ENCODE measurements at regions not wholly inside any gene's neighbourhood (a gene's known extent, or its start where the extent isn't known, plus 50 kb on each side); places are given as distances from the start of the nearest gene placed in this dataset.
"Not testable (repeated sequence)": the region's sequence is repeated elsewhere in the genome, so short reads cannot be mapped to it uniquely, and the experiment has no call there.

- H3K27me3 ChIP-seq (ENCODE audit: control insufficient read depth in 3 of 3, insufficient read depth in 3 of 3, low read length in 3 of 3); FAIRE-seq; H3K4me3 ChIP-seq (ENCODE audit: low read depth in 1 of 3, low read length in 3 of 3); H3K36me3 ChIP-seq (ENCODE audit: control insufficient read depth in 3 of 3, insufficient read depth in 2 of 3, low read depth in 1 of 3, low read length in 3 of 3); H3K4me1 ChIP-seq (ENCODE audit: control insufficient read depth in 3 of 3, insufficient read depth in 2 of 3, low read depth in 1 of 3, low read length in 2 of 3); H3K9me3 ChIP-seq (ENCODE audit: control insufficient read depth in 2 of 2, insufficient read depth in 1 of 2, low read depth in 1 of 2, low read length in 1 of 2): not testable (repeated sequence)
- 14 to 49% (median 28%) methylated on average over 6 of the region's 6 CpGs for WGBS, 3 donors
- peak; percentile 57 to 63 for DNase-seq
- peak overlapping the region in 2 of 3 donors; percentile 14 to 69 for H3K27ac ChIP-seq (ENCODE audit: low read depth in 1 of 3, low read length in 2 of 3)
These were observed 189.4 kb upstream of the RAI14 start for GRCh38 chr5:34466519-34467388.

- Histone ChIP-seq H3K9me3 (ENCODE audit: control insufficient read depth in 2 of 2, insufficient read depth in 1 of 2, low read depth in 1 of 2, low read length in 1 of 2) (peaks cover 0 to 2% of the 10 kb centered on the region in 2 donors), H3K27ac (ENCODE audit: low read depth in 1 of 3, low read length in 2 of 3) (peak overlapping the region in 2 of 3 donors; percentile 69 to 76), H3K4me3 (ENCODE audit: low read depth in 1 of 3, low read length in 3 of 3) (no peak overlapping the region), H3K4me1 (ENCODE audit: control insufficient read depth in 3 of 3, insufficient read depth in 2 of 3, low read depth in 1 of 3, low read length in 2 of 3) (peaks cover 0 to 6% (median 0%) of the 10 kb centered on the region in 3 donors), H3K27me3 (ENCODE audit: control insufficient read depth in 3 of 3, insufficient read depth in 3 of 3, low read length in 3 of 3) (no peaks in the 10 kb centered on the region), H3K36me3 (ENCODE audit: control insufficient read depth in 3 of 3, insufficient read depth in 2 of 3, low read depth in 1 of 3, low read length in 3 of 3) (no peaks in the 10 kb centered on the region)
- FAIRE-seq = no peak
- 81 to 86% (median 85%) methylated on average over 8 of the region's 8 CpGs for WGBS, 3 donors
- no peak for DNase-seq
These were observed 188.7 kb upstream of the RAI14 start for GRCh38 chr5:34467436-34467835.

GRCh38 chr5:34467984-34468383, 188.1 kb upstream of the RAI14 start:
- DNase-seq = peak in 1 of 2 donors; percentile 12
- not testable (repeated sequence) for H3K4me1 ChIP-seq (ENCODE audit: control insufficient read depth in 3 of 3, insufficient read depth in 2 of 3, low read depth in 1 of 3, low read length in 2 of 3); H3K4me3 ChIP-seq (ENCODE audit: low read depth in 1 of 3, low read length in 3 of 3); H3K27ac ChIP-seq (ENCODE audit: low read depth in 1 of 3, low read length in 2 of 3); H3K36me3 ChIP-seq (ENCODE audit: control insufficient read depth in 3 of 3, insufficient read depth in 2 of 3, low read depth in 1 of 3, low read length in 3 of 3); H3K27me3 ChIP-seq (ENCODE audit: control insufficient read depth in 3 of 3, insufficient read depth in 3 of 3, low read length in 3 of 3); FAIRE-seq; H3K9me3 ChIP-seq (ENCODE audit: control insufficient read depth in 2 of 2, insufficient read depth in 1 of 2, low read depth in 1 of 2, low read length in 1 of 2)
- 33 to 56% (median 50%) methylated on average over 3 of the region's 3 CpGs for WGBS, 3 donors

- H3K27ac ChIP-seq (ENCODE audit: low read depth in 1 of 3, low read length in 2 of 3) = no peak overlapping the region
- WGBS, 3 donors = 42 to 69% (median 63%) methylated on average over 3 of the region's 3 CpGs
These were observed 186.2 kb upstream of the RAI14 start for GRCh38 chr5:34469971-34470370.

GRCh38 chr5:34474573-34475021, 181.5 kb upstream of the RAI14 start:
- peak; percentile 63 to 67 for DNase-seq
- no peak for FAIRE-seq
- 9 to 30% (median 17%) methylated on average over 4 of the region's 4 CpGs for WGBS, 3 donors
- Histone ChIP-seq H3K4me1 (ENCODE audit: control insufficient read depth in 3 of 3, insufficient read depth in 2 of 3, low read depth in 1 of 3, low read length in 2 of 3) (no peaks in the 10 kb centered on the region), H3K27me3 (ENCODE audit: control insufficient read depth in 3 of 3, insufficient read depth in 3 of 3, low read length in 3 of 3) (no peaks in the 10 kb centered on the region), H3K27ac (ENCODE audit: low read depth in 1 of 3, low read length in 2 of 3) (no peak overlapping the region), H3K9me3 (ENCODE audit: control insufficient read depth in 2 of 2, insufficient read depth in 1 of 2, low read depth in 1 of 2, low read length in 1 of 2) (no peaks in the 10 kb centered on the region), H3K4me3 (ENCODE audit: low read depth in 1 of 3, low read length in 3 of 3) (no peak overlapping the region), H3K36me3 (ENCODE audit: control insufficient read depth in 3 of 3, insufficient read depth in 2 of 3, low read depth in 1 of 3, low read length in 3 of 3) (no peaks in the 10 kb centered on the region)

More at GRCh38 chr5:34469971-34470370, 186.2 kb upstream of the RAI14 start:
- H3K4me1 ChIP-seq (ENCODE audit: control insufficient read depth in 3 of 3, insufficient read depth in 2 of 3, low read depth in 1 of 3, low read length in 2 of 3) = peaks cover 0 to 6% (median 0%) of the 10 kb centered on the region in 3 donors
- FAIRE-seq = no peak
- DNase-seq = no peak
- no peaks in the 10 kb centered on the region for H3K36me3 ChIP-seq (ENCODE audit: control insufficient read depth in 3 of 3, insufficient read depth in 2 of 3, low read depth in 1 of 3, low read length in 3 of 3)
- H3K4me3 ChIP-seq (ENCODE audit: low read depth in 1 of 3, low read length in 3 of 3) = no peak overlapping the region
- H3K9me3 ChIP-seq (ENCODE audit: control insufficient read depth in 2 of 2, insufficient read depth in 1 of 2, low read depth in 1 of 2, low read length in 1 of 2) = peaks cover 0 to 2% of the 10 kb centered on the region in 2 donors
- no peaks in the 10 kb centered on the region for H3K27me3 ChIP-seq (ENCODE audit: control insufficient read depth in 3 of 3, insufficient read depth in 3 of 3, low read length in 3 of 3)

- no peak for FAIRE-seq
- no peak for DNase-seq
- WGBS, 3 donors = 85 to 89% (median 87%) methylated on average over 13 of the region's 13 CpGs
- no peaks in the 10 kb centered on the region for H3K9me3 ChIP-seq (ENCODE audit: control insufficient read depth in 2 of 2, insufficient read depth in 1 of 2, low read depth in 1 of 2, low read length in 1 of 2)
- H3K4me3 ChIP-seq (ENCODE audit: low read depth in 1 of 3, low read length in 3 of 3) = no peak overlapping the region
- no peaks in the 10 kb centered on the region for H3K36me3 ChIP-seq (ENCODE audit: control insufficient read depth in 3 of 3, insufficient read depth in 2 of 3, low read depth in 1 of 3, low read length in 3 of 3)
- H3K4me1 ChIP-seq (ENCODE audit: control insufficient read depth in 3 of 3, insufficient read depth in 2 of 3, low read depth in 1 of 3, low read length in 2 of 3) = no peaks in the 10 kb centered on the region
- H3K27ac ChIP-seq (ENCODE audit: low read depth in 1 of 3, low read length in 2 of 3) = no peak overlapping the region
- H3K27me3 ChIP-seq (ENCODE audit: control insufficient read depth in 3 of 3, insufficient read depth in 3 of 3, low read length in 3 of 3) = no peaks in the 10 kb centered on the region
These were observed 180.7 kb upstream of the RAI14 start for GRCh38 chr5:34475249-34475966.

- FAIRE-seq = no peak
- no peak for DNase-seq
- H3K4me1 ChIP-seq (ENCODE audit: control insufficient read depth in 3 of 3, insufficient read depth in 2 of 3, low read depth in 1 of 3, low read length in 2 of 3) = no peaks in the 10 kb centered on the region
- H3K27me3 ChIP-seq (ENCODE audit: control insufficient read depth in 3 of 3, insufficient read depth in 3 of 3, low read length in 3 of 3) = no peaks in the 10 kb centered on the region
- H3K27ac ChIP-seq (ENCODE audit: low read depth in 1 of 3, low read length in 2 of 3) = no peak overlapping the region
- H3K4me3 ChIP-seq (ENCODE audit: low read depth in 1 of 3, low read length in 3 of 3) = no peak overlapping the region
- no peaks in the 10 kb centered on the region for H3K36me3 ChIP-seq (ENCODE audit: control insufficient read depth in 3 of 3, insufficient read depth in 2 of 3, low read depth in 1 of 3, low read length in 3 of 3)
- peaks cover 0 to 9% of the 10 kb centered on the region in 2 donors for H3K9me3 ChIP-seq (ENCODE audit: control insufficient read depth in 2 of 2, insufficient read depth in 1 of 2, low read depth in 1 of 2, low read length in 1 of 2)
- 82 to 87% (median 84%) methylated on average over 12 of the region's 12 CpGs for WGBS, 3 donors
These were observed 179.1 kb upstream of the RAI14 start for GRCh38 chr5:34476941-34477565.

GRCh38 chr5:34480810-34481528, 175.2 kb upstream of the RAI14 start:
- Histone ChIP-seq H3K9me3 (ENCODE audit: control insufficient read depth in 2 of 2, insufficient read depth in 1 of 2, low read depth in 1 of 2, low read length in 1 of 2) (peaks cover 0 to 19% of the 10 kb centered on the region in 2 donors), H3K4me3 (ENCODE audit: low read depth in 1 of 3, low read length in 3 of 3) (no peak overlapping the region), H3K27me3 (ENCODE audit: control insufficient read depth in 3 of 3, insufficient read depth in 3 of 3, low read length in 3 of 3) (peaks cover 0 to 3% (median 0%) of the 10 kb centered on the region in 3 donors), H3K36me3 (ENCODE audit: control insufficient read depth in 3 of 3, insufficient read depth in 2 of 3, low read depth in 1 of 3, low read length in 3 of 3) (no peaks in the 10 kb centered on the region), H3K4me1 (ENCODE audit: control insufficient read depth in 3 of 3, insufficient read depth in 2 of 3, low read depth in 1 of 3, low read length in 2 of 3) (no peaks in the 10 kb centered on the region), H3K27ac (ENCODE audit: low read depth in 1 of 3, low read length in 2 of 3) (no peak overlapping the region)
- no peak for FAIRE-seq
- no peak for DNase-seq
- 75 to 80% (median 80%) methylated on average over 6 of the region's 6 CpGs for WGBS, 3 donors

All from small intestine (tissue), 7 donors.